ENCODE measurements at regions not wholly inside any gene's neighbourhood (a gene's known extent, or its start where the extent isn't known, plus 50 kb on each side); places are given as distances from the start of the nearest gene placed in this dataset.

- no peak overlapping the region for H3K4me3 Mint-ChIP-seq (ENCODE audit: unreplicated experiment)
- no peak overlapping the region for H3K27ac Mint-ChIP-seq (ENCODE audit: unreplicated experiment)
- Histone ChIP-seq H3K9ac (ENCODE audit: low read length) (no peak overlapping the region), H2AFZ (ENCODE audit: low read depth, low read length) (no peak overlapping the region), H3K79me2 (ENCODE audit: insufficient read depth, low read length) (no peaks in the 10 kb centered on the region), H3K27ac (ENCODE audit: low read depth, low read length) (no peak overlapping the region), H3K4me3 (ENCODE audit: insufficient read depth, low read depth, low read length) (no peak overlapping the region), H3K4me2 (ENCODE audit: low read length) (no peak overlapping the region), H4K20me1 (ENCODE audit: insufficient read depth, low read length) (no peaks in the 10 kb centered on the region), H3K27me3 (ENCODE audit: insufficient read depth, low read length) (no peaks in the 10 kb centered on the region), H3K9me3 (ENCODE audit: insufficient read depth, low read depth, low read length) (no peaks in the 10 kb centered on the region), H3K36me3 (ENCODE audit: insufficient read depth, low read length) (no peaks in the 10 kb centered on the region), H3K4me1 (ENCODE audit: insufficient read depth, low read length) (no peaks in the 10 kb centered on the region)
- no peak for TF ChIP-seq EZH2 (IDR thresholded peaks at IDR 0.05; ENCODE audit: insufficient read depth, low read length)
- TF ChIP-seq CTCF (IDR thresholded peaks at IDR 0.05; ENCODE audit: insufficient read depth, low read depth, low read length): no peak
- no peaks in the 10 kb centered on the region for H3K9me3 Mint-ChIP-seq (ENCODE audit: unreplicated experiment)
- H3K4me1 Mint-ChIP-seq (ENCODE audit: low read depth, unreplicated experiment): no peaks in the 10 kb centered on the region
- no peaks in the 10 kb centered on the region for H3K36me3 Mint-ChIP-seq (ENCODE audit: low read depth, unreplicated experiment)
- DNase-seq (ENCODE audit: low read depth) (no peak), FAIRE-seq (no peak)
- H3K27me3 Mint-ChIP-seq (ENCODE audit: low read depth, unreplicated experiment): no peaks in the 10 kb centered on the region
These were observed 236.8 kb upstream of the FAM98A start for GRCh38 chr2:33835911-33836310.

- Mint-ChIP-seq H3K4me1 (ENCODE audit: low read depth, unreplicated experiment) (no peaks in the 10 kb centered on the region), H3K4me3 (ENCODE audit: unreplicated experiment) (no peak overlapping the region), H3K36me3 (ENCODE audit: low read depth, unreplicated experiment) (no peaks in the 10 kb centered on the region), H3K9me3 (ENCODE audit: unreplicated experiment) (no peaks in the 10 kb centered on the region), H3K27me3 (ENCODE audit: low read depth, unreplicated experiment) (no peaks in the 10 kb centered on the region), H3K27ac (ENCODE audit: unreplicated experiment) (no peak overlapping the region)
- H3K4me3 ChIP-seq (ENCODE audit: insufficient read depth, low read depth, low read length): no peak overlapping the region
- DNase-seq (ENCODE audit: low read depth): no peak
- no peak overlapping the region for H3K9ac ChIP-seq (ENCODE audit: low read length)
- H3K27me3 ChIP-seq (ENCODE audit: insufficient read depth, low read length): no peaks in the 10 kb centered on the region
- H3K9me3 ChIP-seq (ENCODE audit: insufficient read depth, low read depth, low read length): no peaks in the 10 kb centered on the region
- no peak overlapping the region for H2AFZ ChIP-seq (ENCODE audit: low read depth, low read length)
- no peak overlapping the region for H3K4me2 ChIP-seq (ENCODE audit: low read length)
- no peak overlapping the region for H3K27ac ChIP-seq (ENCODE audit: low read depth, low read length)
- TF ChIP-seq CTCF (IDR thresholded peaks at IDR 0.05; ENCODE audit: insufficient read depth, low read depth, low read length) (no peak), EZH2 (IDR thresholded peaks at IDR 0.05; ENCODE audit: insufficient read depth, low read length) (no peak)
- H3K79me2 ChIP-seq (ENCODE audit: insufficient read depth, low read length): no peaks in the 10 kb centered on the region
- FAIRE-seq: no peak
- no peaks in the 10 kb centered on the region for H3K4me1 ChIP-seq (ENCODE audit: insufficient read depth, low read length)
- no peaks in the 10 kb centered on the region for H4K20me1 ChIP-seq (ENCODE audit: insufficient read depth, low read length)
- H3K36me3 ChIP-seq (ENCODE audit: insufficient read depth, low read length): no peaks in the 10 kb centered on the region
These were observed 223.9 kb upstream of the FAM98A start for GRCh38 chr2:33822964-33823363.

GRCh38 chr2:33812707-33813106 lies 213.6 kb upstream of the FAM98A start:
- no peaks in the 10 kb centered on the region for H3K36me3 ChIP-seq (ENCODE audit: insufficient read depth, low read length)
- FAIRE-seq (peak; percentile 17), DNase-seq (ENCODE audit: low read depth) (peak; percentile 2)
- H3K9ac ChIP-seq (ENCODE audit: low read length): no peak overlapping the region
- no peaks in the 10 kb centered on the region for H3K9me3 ChIP-seq (ENCODE audit: insufficient read depth, low read depth, low read length)
- H3K4me3 ChIP-seq (ENCODE audit: insufficient read depth, low read depth, low read length): no peak overlapping the region
- no peak overlapping the region for H2AFZ ChIP-seq (ENCODE audit: low read depth, low read length)
- Mint-ChIP-seq H3K4me3 (ENCODE audit: unreplicated experiment) (no peak overlapping the region), H3K9me3 (ENCODE audit: unreplicated experiment) (no peaks in the 10 kb centered on the region), H3K4me1 (ENCODE audit: low read depth, unreplicated experiment) (peaks cover 1% of the 10 kb centered on the region), H3K36me3 (ENCODE audit: low read depth, unreplicated experiment) (no peaks in the 10 kb centered on the region), H3K27ac (ENCODE audit: unreplicated experiment) (no peak overlapping the region), H3K27me3 (ENCODE audit: low read depth, unreplicated experiment) (no peaks in the 10 kb centered on the region)
- H3K4me2 ChIP-seq (ENCODE audit: low read length): no peak overlapping the region
- H4K20me1 ChIP-seq (ENCODE audit: insufficient read depth, low read length): no peaks in the 10 kb centered on the region
- H3K4me1 ChIP-seq (ENCODE audit: insufficient read depth, low read length): no peaks in the 10 kb centered on the region
- H3K27ac ChIP-seq (ENCODE audit: low read depth, low read length): no peak overlapping the region
- no peaks in the 10 kb centered on the region for H3K79me2 ChIP-seq (ENCODE audit: insufficient read depth, low read length)
- H3K27me3 ChIP-seq (ENCODE audit: insufficient read depth, low read length): no peaks in the 10 kb centered on the region
- no peak for TF ChIP-seq CTCF (IDR thresholded peaks at IDR 0.05; ENCODE audit: insufficient read depth, low read depth, low read length)
- TF ChIP-seq EZH2 (IDR thresholded peaks at IDR 0.05; ENCODE audit: insufficient read depth, low read length): no peak
